NB4 (cell line): ENCODE measurements at regions not wholly inside any gene's neighbourhood (a gene's known extent, or its start where the extent isn't known, plus 50 kb on each side); places are given as distances from the start of the nearest gene placed in this dataset.
A peak's percentile ranks its signal among the peaks of the same experiment; 100 is the strongest.

Experiments used
- DNase-seq: peaks from one replicate; pipeline ENCODE4 v3.0.0; 2010; ENCODE audit warnings: low read depth
- H3K4me3 ChIP-seq: one replicate; pipeline ENCODE4 v1.5.1; 2011; ENCODE audit warnings: mild to moderate bottlenecking, low read depth, low read length, moderate library complexity
- CTCF ChIP-seq: IDR thresholded peaks from one replicate; pipeline ENCODE4 v1.5.1; 2012; ENCODE audit warnings: low read depth, low read length
- MYC ChIP-seq: IDR thresholded peaks from 2 replicates; pipeline ENCODE4 v1.6.1; 2011; ENCODE audit warnings: low read depth, low read length
- POLR2A ChIP-seq: IDR thresholded peaks from 2 replicates; pipeline ENCODE4 v1.6.1; 2011; ENCODE audit warnings: mild to moderate bottlenecking; ENCODE audit not compliant: insufficient read length; ENCODE audit errors: extremely low read depth
- TF ChIP-seq, protein P1 (sequence below): IDR thresholded peaks from 2 replicates; pipeline ENCODE4 v1.6.1; 2011; ENCODE audit warnings: low read depth, low read length

- no peak for DNase-seq
- H3K4me3 ChIP-seq = no peak overlapping the region
- TF ChIP-seq MYC = no peak
Measured at GRCh38 chr9:73855206-73855605, 641.9 kb upstream of the RORB start.

- TF ChIP-seq CTCF = no peak
- TF ChIP-seq, protein P1, sequence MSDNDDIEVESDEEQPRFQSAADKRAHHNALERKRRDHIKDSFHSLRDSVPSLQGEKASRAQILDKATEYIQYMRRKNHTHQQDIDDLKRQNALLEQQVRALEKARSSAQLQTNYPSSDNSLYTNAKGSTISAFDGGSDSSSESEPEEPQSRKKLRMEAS = no peak
Measured at GRCh38 chr9:73863924-73864323, 633.2 kb upstream of the RORB start.

GRCh38 chr9:73866451-73866850 lies 630.7 kb upstream of the RORB start:
- no peak overlapping the region for H3K4me3 ChIP-seq
- no peak for DNase-seq
- TF ChIP-seq POLR2A = no peak
- TF ChIP-seq, protein P1 = no peak
- TF ChIP-seq MYC = no peak
- no peak for TF ChIP-seq CTCF

More at GRCh38 chr9:73863924-73864323, 633.2 kb upstream of the RORB start:
- H3K4me3 ChIP-seq = no peak overlapping the region
- DNase-seq = no peak

DNA sequence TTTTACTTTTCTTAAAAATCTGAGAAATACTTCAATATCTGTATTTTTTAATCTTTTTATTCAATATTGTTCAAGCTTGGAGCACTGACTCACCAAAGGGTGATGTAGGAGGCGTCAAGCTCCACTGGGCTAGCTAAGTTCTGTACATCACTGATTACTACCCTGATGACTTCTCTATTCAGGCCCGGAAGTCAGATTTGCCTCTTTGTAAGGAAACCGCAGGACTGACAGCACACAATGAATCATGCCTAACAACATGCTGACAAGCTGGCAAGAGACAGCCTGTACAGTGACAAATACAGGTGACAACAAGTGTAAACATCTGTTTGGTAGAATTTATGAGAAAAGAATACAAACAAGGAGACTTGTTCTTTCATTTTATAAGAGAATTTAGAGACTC lies 627.9 kb upstream of the RORB start:
- DNase-seq = peak; percentile 61

GRCh38 chr9:73871636-73872035 lies 625.5 kb upstream of the RORB start:
- H3K4me3 ChIP-seq = no peak overlapping the region
- TF ChIP-seq MYC (no peak), CTCF (no peak), POLR2A (no peak)
- TF ChIP-seq, protein P1 = no peak
- DNase-seq = no peak

More for the DNA sequence above, 627.9 kb upstream of the RORB start:
- no peak overlapping the region for H3K4me3 ChIP-seq
- TF ChIP-seq MYC (no peak), POLR2A (no peak), CTCF (no peak)
- TF ChIP-seq, protein P1 = no peak

- TF ChIP-seq, protein P1 = no peak
- no peak for TF ChIP-seq MYC
- no peak for TF ChIP-seq CTCF
- no peak for TF ChIP-seq POLR2A
- H3K4me3 ChIP-seq = no peak overlapping the region
- DNase-seq = no peak
Measured at GRCh38 chr9:73872701-73873100, 624.4 kb upstream of the RORB start.
